Fibroblast of villous mesenchyme (primary cell): ENCODE measurements at regions not wholly inside any gene's neighbourhood (a gene's known extent, or its start where the extent isn't known, plus 50 kb on each side); places are given as distances from the start of the nearest gene placed in this dataset.

Source experiments
- DNase-seq: peaks from one replicate; pipeline ENCODE4 v3.0.0-alpha.2; 2010; ENCODE audit warnings: low read depth
- H3K4me3 ChIP-seq: 2 replicates; pipeline ENCODE4 v1.5.1; 2011; ENCODE audit warnings: low read depth, mild to moderate bottlenecking, low read length
- TF ChIP-seq, protein P1 (sequence below): IDR thresholded peaks from 2 replicates; pipeline ENCODE4 v1.5.1; 2012; ENCODE audit warnings: low read depth, mild to moderate bottlenecking, low read length; ENCODE audit not compliant: insufficient read depth

DNA sequence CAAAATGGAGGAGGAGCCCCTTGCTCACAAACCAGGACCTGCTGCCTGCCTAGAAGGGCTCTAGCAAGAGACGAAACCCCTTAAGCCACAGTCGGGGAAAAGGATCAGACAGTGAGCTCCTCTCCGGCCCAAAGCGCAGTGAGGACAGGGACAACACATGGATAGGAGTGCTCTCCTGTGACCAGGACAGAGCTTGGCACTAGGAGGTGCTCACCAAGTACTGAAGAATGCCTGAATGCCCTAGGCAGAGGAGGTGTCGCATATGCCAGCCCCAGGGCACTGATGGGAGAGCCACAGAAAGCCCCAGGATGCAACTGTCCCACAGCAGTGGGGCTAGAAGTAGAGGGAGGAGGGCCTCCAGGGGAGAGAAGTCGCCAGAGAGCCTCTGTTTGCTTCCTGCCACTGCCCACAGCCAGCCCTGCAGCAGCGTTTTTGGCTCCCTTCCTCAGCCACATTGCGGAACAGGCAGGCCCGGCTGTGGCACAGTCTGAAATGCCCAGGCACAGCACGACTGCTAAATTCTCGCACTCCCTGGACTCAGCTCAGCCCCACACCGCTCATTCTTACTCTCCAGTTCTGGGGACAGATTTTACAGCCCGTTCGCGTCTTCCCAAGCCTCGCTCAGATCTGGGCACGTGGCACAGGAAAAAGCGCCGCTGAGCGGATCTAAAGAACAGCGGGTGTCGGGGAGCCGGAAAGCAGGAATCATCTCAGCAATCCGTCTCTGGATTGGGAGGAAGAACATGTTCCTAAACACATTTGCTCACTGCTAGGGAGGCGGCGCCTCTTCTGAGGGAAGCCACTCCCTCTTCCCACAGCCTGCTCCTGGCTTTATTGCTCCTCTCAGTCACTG lies 98.7 kb upstream of the POU3F3 start:
- no peak overlapping the region for H3K4me3 ChIP-seq
- TF ChIP-seq, protein P1, sequence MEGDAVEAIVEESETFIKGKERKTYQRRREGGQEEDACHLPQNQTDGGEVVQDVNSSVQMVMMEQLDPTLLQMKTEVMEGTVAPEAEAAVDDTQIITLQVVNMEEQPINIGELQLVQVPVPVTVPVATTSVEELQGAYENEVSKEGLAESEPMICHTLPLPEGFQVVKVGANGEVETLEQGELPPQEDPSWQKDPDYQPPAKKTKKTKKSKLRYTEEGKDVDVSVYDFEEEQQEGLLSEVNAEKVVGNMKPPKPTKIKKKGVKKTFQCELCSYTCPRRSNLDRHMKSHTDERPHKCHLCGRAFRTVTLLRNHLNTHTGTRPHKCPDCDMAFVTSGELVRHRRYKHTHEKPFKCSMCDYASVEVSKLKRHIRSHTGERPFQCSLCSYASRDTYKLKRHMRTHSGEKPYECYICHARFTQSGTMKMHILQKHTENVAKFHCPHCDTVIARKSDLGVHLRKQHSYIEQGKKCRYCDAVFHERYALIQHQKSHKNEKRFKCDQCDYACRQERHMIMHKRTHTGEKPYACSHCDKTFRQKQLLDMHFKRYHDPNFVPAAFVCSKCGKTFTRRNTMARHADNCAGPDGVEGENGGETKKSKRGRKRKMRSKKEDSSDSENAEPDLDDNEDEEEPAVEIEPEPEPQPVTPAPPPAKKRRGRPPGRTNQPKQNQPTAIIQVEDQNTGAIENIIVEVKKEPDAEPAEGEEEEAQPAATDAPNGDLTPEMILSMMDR: no peak
- no peak for DNase-seq

DNA sequence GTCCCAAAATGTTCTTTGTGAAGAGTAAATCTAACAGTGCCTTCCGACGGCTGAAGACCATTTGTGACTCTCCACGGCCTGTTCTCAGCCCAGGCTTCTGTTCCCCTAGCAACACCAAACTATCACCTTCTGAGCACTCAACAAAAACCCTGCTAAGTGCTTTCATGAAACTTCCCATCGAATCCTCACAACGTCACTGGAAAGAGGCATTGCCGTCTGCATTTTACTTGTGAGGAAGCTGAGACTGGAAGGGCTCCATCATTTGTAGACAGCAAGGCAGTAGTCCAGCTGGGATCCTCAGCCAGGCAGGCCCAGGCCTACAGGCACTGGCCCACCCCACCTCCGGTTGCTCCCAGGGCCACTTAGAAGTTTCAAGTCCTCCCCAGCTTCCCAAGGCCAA lies 97.8 kb upstream of the POU3F3 start:
- DNase-seq: no peak
- H3K4me3 ChIP-seq: no peak overlapping the region
- TF ChIP-seq, protein P1: no peak

DNA sequence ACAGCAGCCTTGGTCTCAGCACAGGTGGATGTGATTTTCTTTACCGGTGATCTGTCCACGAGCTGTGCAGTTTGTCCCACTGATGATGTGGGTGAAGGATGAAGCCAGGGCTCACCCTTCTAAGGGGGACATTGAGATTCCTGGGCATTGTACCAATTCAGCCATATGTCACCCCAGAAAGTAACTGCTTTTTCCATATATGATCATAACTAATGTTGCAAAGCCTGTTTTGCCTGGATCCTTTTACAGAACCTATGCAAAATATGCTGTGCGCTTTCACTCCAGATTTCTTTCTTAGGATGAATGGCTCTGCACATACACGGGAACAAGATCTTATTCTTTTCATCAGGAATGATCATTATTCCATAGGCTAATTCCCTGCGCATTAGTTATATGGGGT lies 96.9 kb upstream of the POU3F3 start:
- no peak overlapping the region for H3K4me3 ChIP-seq
- DNase-seq: no peak
- TF ChIP-seq, protein P1: no peak

DNA sequence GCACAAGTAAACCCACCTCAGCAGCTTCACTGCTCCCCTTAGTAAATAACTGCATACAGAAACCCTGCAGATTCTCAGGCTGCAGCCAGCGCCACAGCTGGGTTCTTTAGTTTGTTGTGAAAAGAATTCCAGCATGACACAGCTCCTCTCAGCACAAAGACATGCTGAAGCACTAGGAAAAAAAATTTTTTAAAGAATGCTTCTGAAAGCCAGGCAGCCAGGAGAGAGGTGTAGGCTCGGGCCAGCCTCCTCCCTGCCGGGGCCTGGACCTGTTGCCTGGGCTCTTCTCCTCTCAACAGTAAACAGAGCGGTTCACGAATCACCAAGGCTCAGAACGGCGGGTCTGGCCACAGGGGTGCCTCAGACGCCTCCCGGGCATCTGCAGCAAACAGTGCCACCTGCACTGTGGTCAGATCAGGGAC lies 95.7 kb upstream of the POU3F3 start:
- DNase-seq: no peak

DNA sequence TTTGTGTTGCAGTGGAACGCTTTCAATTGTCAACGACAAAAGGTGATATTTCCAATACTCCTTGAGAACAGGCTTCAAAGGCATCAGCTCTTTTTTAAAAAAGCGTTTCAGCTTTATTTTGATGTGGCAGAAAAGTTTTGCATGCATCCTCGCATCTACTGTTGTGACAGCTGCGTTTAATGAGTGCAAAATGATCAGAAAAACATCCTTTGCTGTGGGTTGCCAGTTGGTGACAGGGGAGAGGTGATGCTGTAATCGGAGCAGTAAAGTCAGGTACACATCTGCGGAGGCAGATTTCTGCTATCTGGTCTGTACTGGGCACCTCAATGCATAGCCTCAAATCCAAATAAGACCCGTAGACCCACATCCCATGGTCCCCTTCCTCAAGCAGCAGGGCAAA lies 91.9 kb upstream of the POU3F3 start:
- no peak overlapping the region for H3K4me3 ChIP-seq
- no peak for DNase-seq
- TF ChIP-seq, protein P1: no peak

More for the DNA sequence above, 95.7 kb upstream of the POU3F3 start:
- H3K4me3 ChIP-seq: no peak overlapping the region
- TF ChIP-seq, protein P1: no peak

DNA sequence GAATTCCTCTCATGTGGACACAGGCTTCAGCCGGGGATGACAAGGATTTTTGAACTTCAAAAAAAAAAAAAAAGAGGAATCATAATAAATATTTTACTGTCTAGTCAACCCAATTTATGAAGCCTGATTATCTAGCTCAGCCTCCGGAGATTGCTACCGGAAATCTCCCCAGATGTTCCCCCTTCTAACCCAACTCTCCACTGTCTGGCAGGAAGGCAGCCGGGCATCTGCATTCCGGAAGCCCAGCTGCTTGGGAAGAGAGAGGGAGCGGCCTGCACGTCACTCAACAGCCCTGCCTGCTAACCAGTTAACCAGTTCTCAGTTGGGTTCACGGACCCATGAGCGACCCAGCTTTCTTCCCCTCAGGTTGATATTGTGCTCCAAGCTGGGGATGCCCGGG lies 87.2 kb upstream of the POU3F3 start:
- no peak overlapping the region for H3K4me3 ChIP-seq
- TF ChIP-seq, protein P1: no peak
- no peak for DNase-seq

DNA sequence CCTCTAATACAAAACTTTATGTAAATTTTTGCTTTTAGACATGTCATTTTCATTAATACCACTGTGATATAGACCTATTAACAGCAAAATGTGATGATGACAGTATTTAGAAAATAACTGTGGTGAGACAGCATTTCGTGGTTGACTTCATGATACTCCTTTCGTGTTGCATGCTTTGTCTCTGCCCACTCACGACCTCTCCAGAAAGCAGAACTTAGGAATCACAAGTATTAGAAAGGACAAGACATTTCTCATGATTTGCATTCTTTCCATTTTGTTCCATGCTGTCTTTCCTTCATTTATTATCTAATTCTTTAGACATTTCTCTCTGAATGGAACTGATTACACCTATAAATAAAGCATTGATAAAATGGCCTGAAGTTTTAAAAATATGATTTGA lies 85.2 kb upstream of the POU3F3 start:
- DNase-seq: no peak
- TF ChIP-seq, protein P1: no peak
- no peak overlapping the region for H3K4me3 ChIP-seq
